Liver (tissue), 3 donors: ENCODE measurements at regions not wholly inside any gene's neighbourhood (a gene's known extent, or its start where the extent isn't known, plus 50 kb on each side); places are given as distances from the start of the nearest gene placed in this dataset.

ENCODE experiments used
- HNF4G ChIP-seq: IDR thresholded peaks from 2 replicates; pipeline ENCODE4 v1.6.1; 2016; ENCODE audit warnings: antibody characterized with exemption
- TF ChIP-seq, protein P1 (sequence below): fragments of 150-350 bp; IDR thresholded peaks from 2 replicates; pipeline ENCODE4 v1.5.1; 2017; ENCODE audit warnings: improper control_type of control experiment, low read depth, low read length; ENCODE audit not compliant: missing input control
- donor health status: healthy.
- donor health status: healthy.

DNA sequence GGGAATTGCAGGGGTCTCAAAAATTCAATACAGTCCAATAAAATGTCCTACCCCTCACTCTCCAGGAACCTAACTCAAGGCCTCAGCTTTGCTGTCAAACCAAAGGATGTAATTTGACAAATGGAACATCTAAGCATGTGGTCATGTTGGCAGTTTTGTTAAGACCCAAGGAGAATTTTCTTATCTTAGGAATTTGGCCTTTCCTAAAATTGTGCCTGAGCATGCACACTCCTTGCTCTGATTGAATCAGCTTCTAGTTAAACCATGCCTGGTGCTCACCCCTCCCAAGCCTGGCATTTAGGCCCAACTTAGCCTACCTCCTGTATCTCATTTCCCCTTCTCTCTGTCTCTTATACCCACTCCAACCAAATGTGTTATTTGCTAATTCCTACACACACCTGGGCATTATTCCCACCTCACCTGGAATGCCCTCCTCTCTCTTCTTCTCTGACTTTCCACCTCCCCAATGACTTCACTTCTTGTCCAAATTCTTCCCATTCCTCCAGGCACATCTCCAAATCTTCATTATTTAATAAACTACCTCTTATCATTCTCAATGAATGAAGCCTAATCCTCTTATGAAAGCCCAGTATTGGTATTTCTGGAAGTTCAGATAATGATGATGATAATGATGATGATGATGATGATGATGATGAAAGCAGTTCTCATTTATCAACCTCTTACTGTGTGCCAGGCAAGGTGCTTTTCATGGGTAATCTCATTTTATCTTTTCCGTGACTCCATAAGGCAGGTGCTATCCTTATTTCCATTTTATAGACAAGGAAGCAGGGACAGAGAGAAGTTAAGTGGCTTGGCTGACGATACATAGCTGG is 178.0 kb upstream of the IRX6 start:
- no peak for TF ChIP-seq HNF4G
- TF ChIP-seq, protein P1, sequence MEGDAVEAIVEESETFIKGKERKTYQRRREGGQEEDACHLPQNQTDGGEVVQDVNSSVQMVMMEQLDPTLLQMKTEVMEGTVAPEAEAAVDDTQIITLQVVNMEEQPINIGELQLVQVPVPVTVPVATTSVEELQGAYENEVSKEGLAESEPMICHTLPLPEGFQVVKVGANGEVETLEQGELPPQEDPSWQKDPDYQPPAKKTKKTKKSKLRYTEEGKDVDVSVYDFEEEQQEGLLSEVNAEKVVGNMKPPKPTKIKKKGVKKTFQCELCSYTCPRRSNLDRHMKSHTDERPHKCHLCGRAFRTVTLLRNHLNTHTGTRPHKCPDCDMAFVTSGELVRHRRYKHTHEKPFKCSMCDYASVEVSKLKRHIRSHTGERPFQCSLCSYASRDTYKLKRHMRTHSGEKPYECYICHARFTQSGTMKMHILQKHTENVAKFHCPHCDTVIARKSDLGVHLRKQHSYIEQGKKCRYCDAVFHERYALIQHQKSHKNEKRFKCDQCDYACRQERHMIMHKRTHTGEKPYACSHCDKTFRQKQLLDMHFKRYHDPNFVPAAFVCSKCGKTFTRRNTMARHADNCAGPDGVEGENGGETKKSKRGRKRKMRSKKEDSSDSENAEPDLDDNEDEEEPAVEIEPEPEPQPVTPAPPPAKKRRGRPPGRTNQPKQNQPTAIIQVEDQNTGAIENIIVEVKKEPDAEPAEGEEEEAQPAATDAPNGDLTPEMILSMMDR, result no peak
